RCC 7860 (cell line): ENCODE measurements at regions not wholly inside any gene's neighbourhood (a gene's known extent, or its start where the extent isn't known, plus 50 kb on each side); places are given as distances from the start of the nearest gene placed in this dataset.

Experiments
- DNase-seq: peaks from one replicate; pipeline ENCODE4 v3.0.0-alpha.2; 2015; ENCODE audit warnings: low spot score
- FAIRE-seq: peaks from 2 replicates; lab custom pipeline; 2012; peaks lifted over from hg19 to GRCh38; lab: Jason Lieb, UNC

DNA sequence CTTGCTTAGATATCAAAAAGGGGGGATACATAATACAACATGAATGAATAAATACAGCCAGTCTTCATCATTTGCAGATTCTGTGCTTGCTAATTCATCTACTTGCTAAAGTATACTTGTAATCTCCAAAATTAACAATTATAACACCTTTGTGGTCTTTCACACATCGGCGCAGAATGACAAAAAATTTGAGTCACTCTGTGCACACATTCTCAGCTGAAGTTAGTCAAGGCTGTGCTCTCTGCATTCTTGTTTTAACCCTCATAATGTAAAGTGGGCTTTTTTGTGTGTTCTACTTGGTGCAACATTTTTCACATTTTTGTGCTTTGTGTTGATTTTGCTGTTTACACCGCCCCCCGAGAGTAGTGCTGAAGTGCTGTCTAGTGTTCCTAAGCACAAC lies 65.8 kb upstream of the GPRIN3 start:
- FAIRE-seq (no peak), DNase-seq (no peak)

DNA sequence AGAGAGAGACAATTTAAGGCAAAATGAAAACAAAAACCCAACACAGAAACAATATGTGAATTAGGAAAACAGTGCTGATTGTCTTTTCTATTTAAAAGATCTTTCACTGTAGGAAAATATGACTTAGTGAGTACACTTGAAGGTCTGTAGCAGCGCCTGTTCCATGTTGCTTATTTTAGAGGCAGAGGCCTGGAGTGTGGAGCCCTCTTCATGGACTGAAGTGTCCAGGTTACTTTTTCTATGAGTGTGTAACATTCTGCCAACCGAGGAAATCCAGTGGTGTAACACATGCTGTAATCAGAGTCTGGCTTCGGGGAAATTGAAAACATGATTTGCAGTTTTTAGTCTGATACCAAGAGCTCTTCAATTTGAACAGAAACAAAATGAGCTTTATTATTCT lies 64.0 kb upstream of the GPRIN3 start:
- DNase-seq: no peak
- FAIRE-seq: no peak

GRCh38 chr4:89369581-89369980 lies 62.0 kb upstream of the GPRIN3 start:
- DNase-seq (no peak), FAIRE-seq (no peak)

DNA sequence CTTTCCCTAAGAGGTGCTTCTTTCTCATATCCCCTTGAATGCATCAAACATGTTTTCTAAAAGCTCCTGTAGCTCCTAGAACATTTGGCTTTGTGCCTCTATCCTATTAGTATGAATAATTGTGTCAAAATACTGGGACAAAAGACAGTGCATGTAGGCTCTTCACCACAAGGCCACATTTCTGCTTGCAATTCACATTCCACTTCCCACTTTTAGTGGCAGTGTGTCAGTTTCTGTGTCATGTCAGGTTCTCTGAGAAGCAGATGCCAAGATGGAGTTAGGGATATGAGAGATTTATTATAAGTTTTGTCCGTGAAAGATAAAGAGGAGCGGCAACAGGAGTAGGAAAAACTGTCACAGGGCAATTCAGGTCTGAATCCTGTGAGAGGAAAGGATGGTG lies 61.3 kb upstream of the GPRIN3 start:
- FAIRE-seq (no peak), DNase-seq (no peak)

DNA sequence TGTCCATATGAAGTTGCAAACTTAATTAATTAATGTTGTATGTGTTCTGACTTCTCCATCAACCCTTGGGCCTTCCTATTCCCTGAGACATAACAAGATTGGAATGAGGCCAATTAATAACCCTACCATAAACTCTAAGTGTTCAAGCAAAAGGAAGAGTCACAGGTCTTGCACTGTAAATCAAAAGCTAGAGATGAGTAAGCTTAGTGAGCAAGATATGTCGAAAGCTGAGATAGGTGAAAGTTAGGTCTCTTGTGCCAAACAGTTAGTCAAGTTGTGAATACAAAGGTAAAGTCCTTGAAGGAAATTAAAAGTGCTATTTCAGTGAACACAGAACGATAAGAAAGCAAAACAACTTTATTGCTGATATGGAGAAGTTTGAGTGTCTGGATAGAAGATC lies 58.2 kb upstream of the GPRIN3 start:
- DNase-seq (no peak), FAIRE-seq (no peak)

- FAIRE-seq (no peak), DNase-seq (no peak)
These were observed 57.8 kb upstream of the GPRIN3 start for GRCh38 chr4:89365375-89365774.

GRCh38 chr4:89364541-89364940 lies 56.9 kb upstream of the GPRIN3 start:
- DNase-seq: no peak
- FAIRE-seq: no peak

DNA sequence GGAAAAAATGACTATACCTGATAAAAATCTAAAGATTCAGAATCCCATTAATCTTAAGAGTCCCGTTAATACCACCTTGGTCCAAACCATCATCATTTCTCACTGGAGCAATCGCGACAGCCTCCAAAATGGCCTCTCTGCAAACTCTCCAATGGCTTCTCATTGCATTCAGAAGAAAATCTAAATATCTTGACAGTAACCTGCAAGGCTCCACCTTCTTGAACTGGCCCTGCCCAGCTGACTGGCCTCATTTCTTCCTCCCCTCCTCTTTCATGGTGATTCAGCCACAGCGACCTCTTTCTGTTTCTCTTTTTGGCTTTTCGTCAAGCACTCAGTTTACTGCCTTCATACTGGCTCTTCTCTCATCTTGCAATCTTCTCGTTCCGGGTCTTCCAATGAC lies 56.2 kb upstream of the GPRIN3 start:
- no peak for DNase-seq
- no peak for FAIRE-seq

GRCh38 chr4:89358935-89359638 lies 51.5 kb upstream of the GPRIN3 start:
- DNase-seq (no peak), FAIRE-seq (no peak)

GRCh38 chr4:89357787-89358186 lies 50.2 kb upstream of the GPRIN3 start:
- FAIRE-seq: no peak
- DNase-seq: no peak
